Transverse colon (tissue), 3 donors: ENCODE measurements at regions not wholly inside any gene's neighbourhood (a gene's known extent, or its start where the extent isn't known, plus 50 kb on each side); places are given as distances from the start of the nearest gene placed in this dataset.

Experiments used
- POLR2A ChIP-seq: fragments of 450-650 bp; IDR thresholded peaks from one replicate; pipeline ENCODE4 v1.6.1; 2016; ENCODE audit warnings: antibody characterized with exemption, mild to moderate bottlenecking, moderate library complexity
- TF ChIP-seq, protein P1 (sequence below), 5 experiments: fragments of 200-600 bp in 3 of 5; fragments of 450-650 bp in 2 of 5; sonication (generic) in 3 of 5; IDR thresholded peaks; 1 replicate in 2 of 5; 2 replicates in 3 of 5; pipeline ENCODE4 v1.5.1; 2016 to 2017; ENCODE audit warnings: antibody characterized with exemption in 5 of 5, inconsistent platforms in 3 of 5, mild to moderate bottlenecking in 2 of 5, moderate library complexity in 1 of 5

DNA sequence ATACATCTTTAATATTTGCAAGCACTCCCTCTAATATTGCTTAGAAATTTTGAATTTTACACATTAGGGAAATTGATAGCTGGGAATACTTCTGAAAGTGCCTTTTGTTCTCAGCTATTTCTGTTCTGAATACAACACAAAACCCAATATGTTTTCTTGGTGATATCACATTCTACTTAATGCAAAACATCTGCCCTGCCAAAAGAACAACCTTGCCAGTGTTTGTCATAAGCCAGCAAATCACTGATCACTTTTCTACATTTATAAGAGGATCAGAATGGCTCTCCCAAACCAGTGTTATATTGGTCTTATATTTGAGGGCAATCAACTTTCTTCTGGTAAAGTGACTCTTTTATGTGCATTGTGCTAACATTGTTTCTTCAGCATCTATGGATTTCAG is 126.8 kb upstream of the APOOL start:
- TF ChIP-seq, protein P1, sequence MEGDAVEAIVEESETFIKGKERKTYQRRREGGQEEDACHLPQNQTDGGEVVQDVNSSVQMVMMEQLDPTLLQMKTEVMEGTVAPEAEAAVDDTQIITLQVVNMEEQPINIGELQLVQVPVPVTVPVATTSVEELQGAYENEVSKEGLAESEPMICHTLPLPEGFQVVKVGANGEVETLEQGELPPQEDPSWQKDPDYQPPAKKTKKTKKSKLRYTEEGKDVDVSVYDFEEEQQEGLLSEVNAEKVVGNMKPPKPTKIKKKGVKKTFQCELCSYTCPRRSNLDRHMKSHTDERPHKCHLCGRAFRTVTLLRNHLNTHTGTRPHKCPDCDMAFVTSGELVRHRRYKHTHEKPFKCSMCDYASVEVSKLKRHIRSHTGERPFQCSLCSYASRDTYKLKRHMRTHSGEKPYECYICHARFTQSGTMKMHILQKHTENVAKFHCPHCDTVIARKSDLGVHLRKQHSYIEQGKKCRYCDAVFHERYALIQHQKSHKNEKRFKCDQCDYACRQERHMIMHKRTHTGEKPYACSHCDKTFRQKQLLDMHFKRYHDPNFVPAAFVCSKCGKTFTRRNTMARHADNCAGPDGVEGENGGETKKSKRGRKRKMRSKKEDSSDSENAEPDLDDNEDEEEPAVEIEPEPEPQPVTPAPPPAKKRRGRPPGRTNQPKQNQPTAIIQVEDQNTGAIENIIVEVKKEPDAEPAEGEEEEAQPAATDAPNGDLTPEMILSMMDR (IDR thresholded peaks at IDR 0.05) = no peak
- TF ChIP-seq POLR2A = no peak
